Epithelial cell of esophagus (primary cell): ENCODE measurements at regions not wholly inside any gene's neighbourhood (a gene's known extent, or its start where the extent isn't known, plus 50 kb on each side); places are given as distances from the start of the nearest gene placed in this dataset.

Experiments used
- DNase-seq: peaks from one replicate; pipeline ENCODE4 v3.0.0; 2010; ENCODE audit warnings: low read depth
- H3K4me3 ChIP-seq: 2 replicates; pipeline ENCODE4 v1.5.1; 2011; ENCODE audit warnings: mild to moderate bottlenecking, low read length, control low read depth
- CTCF ChIP-seq: IDR thresholded peaks from 2 replicates; pipeline ENCODE4 v1.5.1; 2011; ENCODE audit warnings: low read depth, mild to moderate bottlenecking, low read length, control low read depth, inconsistent platforms; ENCODE audit not compliant: insufficient read depth; ENCODE audit errors: missing control alignments

DNA sequence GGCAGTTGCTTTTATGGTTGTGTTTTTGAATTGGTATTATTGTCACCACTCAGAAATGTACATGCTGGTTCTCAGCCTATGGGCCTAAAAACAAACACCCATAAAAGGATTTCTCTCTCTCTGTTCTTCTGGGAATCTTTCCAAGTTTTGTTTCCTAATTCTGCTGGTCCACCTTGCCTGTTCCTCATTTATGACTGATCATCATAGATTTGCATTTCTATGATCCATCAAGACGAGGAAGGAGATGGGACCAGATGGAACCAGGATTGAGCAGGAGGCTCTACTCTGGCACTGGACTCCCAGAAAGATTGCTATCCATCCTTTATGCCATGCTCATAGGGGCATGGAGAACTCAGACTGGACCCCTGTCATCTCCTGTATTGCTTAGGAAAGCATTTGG, 162.2 kb downstream of the C1orf94 start:
- H3K4me3 ChIP-seq = no peak overlapping the region
- no peak for TF ChIP-seq CTCF
- no peak for DNase-seq

DNA sequence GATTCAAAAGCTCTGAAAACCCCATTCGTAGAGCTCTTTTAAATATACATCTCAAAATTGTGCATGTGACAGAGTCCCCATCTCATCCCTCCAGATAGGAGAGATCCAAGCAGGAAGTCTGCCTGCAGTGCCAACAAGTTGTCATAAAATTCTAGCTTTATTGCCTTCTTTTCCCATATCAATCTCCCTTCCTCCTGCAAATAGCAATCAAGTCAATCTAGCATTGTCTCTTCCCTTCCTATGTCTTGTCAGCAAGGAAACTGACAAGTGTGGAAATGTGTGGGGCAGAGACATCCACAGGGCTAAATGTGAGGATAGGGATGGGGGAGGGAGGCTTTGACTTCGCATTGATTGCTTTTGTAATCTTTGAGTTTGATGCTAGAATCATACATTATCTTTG, 165.2 kb downstream of the C1orf94 start:
- no peak overlapping the region for H3K4me3 ChIP-seq
- no peak for TF ChIP-seq CTCF

GRCh38 chr1:34342334-34342733, 165.6 kb downstream of the C1orf94 start:
- H3K4me3 ChIP-seq = no peak overlapping the region
- no peak for DNase-seq
- TF ChIP-seq CTCF = no peak

More for the DNA sequence above, 165.2 kb downstream of the C1orf94 start:
- no peak for DNase-seq

GRCh38 chr1:34346128-34346527, 169.4 kb downstream of the C1orf94 start:
- no peak for DNase-seq
- no peak overlapping the region for H3K4me3 ChIP-seq
- TF ChIP-seq CTCF = no peak

- TF ChIP-seq CTCF = no peak
- H3K4me3 ChIP-seq = no peak overlapping the region
- no peak for DNase-seq
Observed at GRCh38 chr1:34353409-34353808, 176.7 kb downstream of the C1orf94 start.

- no peak overlapping the region for H3K4me3 ChIP-seq
- no peak for DNase-seq
- TF ChIP-seq CTCF = no peak
Observed at GRCh38 chr1:34354367-34354766, 177.7 kb downstream of the C1orf94 start.

DNA sequence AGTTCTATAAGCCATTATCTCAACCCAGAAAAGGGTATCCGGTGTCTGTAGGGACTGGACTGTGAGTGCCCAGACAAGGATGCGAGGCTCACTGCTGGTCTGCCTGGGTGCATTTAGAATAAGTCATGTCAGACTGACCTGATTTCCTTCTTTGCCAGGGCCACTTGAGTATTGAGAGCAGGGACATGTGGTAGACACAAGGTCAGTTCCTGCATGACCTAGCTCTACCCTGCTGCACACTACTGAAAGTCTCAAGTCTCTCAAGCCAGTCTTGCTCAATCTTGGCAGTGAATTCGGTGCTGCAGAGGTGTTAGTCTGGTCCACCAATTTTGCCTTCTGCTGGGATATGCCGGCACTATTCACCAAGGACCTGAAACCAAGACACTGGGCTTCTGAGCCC, 180.1 kb downstream of the C1orf94 start:
- no peak overlapping the region for H3K4me3 ChIP-seq
- no peak for DNase-seq
- TF ChIP-seq CTCF = no peak
